Gastroesophageal sphincter (tissue), 3 donors: ENCODE measurements at regions not wholly inside any gene's neighbourhood (a gene's known extent, or its start where the extent isn't known, plus 50 kb on each side); places are given as distances from the start of the nearest gene placed in this dataset.

Experiments
- CTCF ChIP-seq, 4 experiments: fragments of 200-600 bp in 2 of 4; fragments of 450-650 bp in 2 of 4; sonication (generic) in 1 of 4; IDR thresholded peaks; one replicate each; pipeline ENCODE4 v1.5.1; 2017 to 2019; ENCODE audit warnings: antibody characterized with exemption in 4 of 4, mild to moderate bottlenecking in 2 of 4, moderate library complexity in 2 of 4
- POLR2A ChIP-seq, 2 donors: fragments of 450-650 bp; IDR thresholded peaks; one replicate each; pipeline ENCODE4 v1.6.1; 2017; ENCODE audit warnings: antibody characterized with exemption in 2 of 2, mild to moderate bottlenecking in 2 of 2, moderate library complexity in 1 of 2

GRCh38 chr12:127607146-127607725 is 659.7 kb upstream of the TMEM132C start:
- TF ChIP-seq CTCF (IDR thresholded peaks at IDR 0.05) (no peak), POLR2A (IDR thresholded peaks at IDR 0.05) (no peak)
